Immature natural killer cell (primary cell): ENCODE measurements at regions not wholly inside any gene's neighbourhood (a gene's known extent, or its start where the extent isn't known, plus 50 kb on each side); places are given as distances from the start of the nearest gene placed in this dataset.
A peak's percentile ranks its signal among the peaks of the same experiment; 100 is the strongest.
"Not testable (repeated sequence)": the region's sequence is repeated elsewhere in the genome, so short reads cannot be mapped to it uniquely, and the experiment has no call there.

Experiments
- DNase-seq, 3 donors: peaks; one replicate each; pipeline ENCODE4 v3.0.0; 2022; ENCODE audit warnings: mixed read lengths in 1 of 3
- H3K27ac Mint-ChIP-seq, 6 donors: one replicate each; pipeline ENCODE4 v1.8.0; 2020; ENCODE audit warnings: mixed read lengths in 6 of 6, mild to moderate bottlenecking in 5 of 6, inconsistent platforms in 4 of 6, moderate library complexity in 3 of 6
- H3K27me3 Mint-ChIP-seq, 3 donors: one replicate each; pipeline ENCODE4 v1.8.0; 2020 to 2021; ENCODE audit warnings: low read depth in 3 of 3, mild to moderate bottlenecking in 3 of 3, mixed read lengths in 3 of 3, moderate library complexity in 3 of 3, inconsistent platforms in 1 of 3
- H3K36me3 Mint-ChIP-seq, 3 donors: one replicate each; pipeline ENCODE4 v1.8.0; 2020; ENCODE audit warnings: mixed read lengths in 3 of 3, inconsistent platforms in 2 of 3, mild to moderate bottlenecking in 2 of 3
- H3K4me1 Mint-ChIP-seq, 2 donors: one replicate each; pipeline ENCODE4 v1.8.0; 2020; ENCODE audit warnings: inconsistent platforms in 2 of 2, mild to moderate bottlenecking in 2 of 2, mixed read lengths in 2 of 2, moderate library complexity in 1 of 2
- H3K4me3 Mint-ChIP-seq, 5 donors: one replicate each; pipeline ENCODE4 v1.8.0; 2020; ENCODE audit warnings: mild to moderate bottlenecking in 5 of 5, mixed read lengths in 5 of 5, inconsistent platforms in 3 of 5, moderate library complexity in 3 of 5
- H3K9me3 Mint-ChIP-seq, 6 donors: one replicate each; pipeline ENCODE4 v1.8.0; 2020; ENCODE audit warnings: mild to moderate bottlenecking in 6 of 6, mixed read lengths in 6 of 6, inconsistent platforms in 4 of 6, moderate library complexity in 3 of 6

DNA sequence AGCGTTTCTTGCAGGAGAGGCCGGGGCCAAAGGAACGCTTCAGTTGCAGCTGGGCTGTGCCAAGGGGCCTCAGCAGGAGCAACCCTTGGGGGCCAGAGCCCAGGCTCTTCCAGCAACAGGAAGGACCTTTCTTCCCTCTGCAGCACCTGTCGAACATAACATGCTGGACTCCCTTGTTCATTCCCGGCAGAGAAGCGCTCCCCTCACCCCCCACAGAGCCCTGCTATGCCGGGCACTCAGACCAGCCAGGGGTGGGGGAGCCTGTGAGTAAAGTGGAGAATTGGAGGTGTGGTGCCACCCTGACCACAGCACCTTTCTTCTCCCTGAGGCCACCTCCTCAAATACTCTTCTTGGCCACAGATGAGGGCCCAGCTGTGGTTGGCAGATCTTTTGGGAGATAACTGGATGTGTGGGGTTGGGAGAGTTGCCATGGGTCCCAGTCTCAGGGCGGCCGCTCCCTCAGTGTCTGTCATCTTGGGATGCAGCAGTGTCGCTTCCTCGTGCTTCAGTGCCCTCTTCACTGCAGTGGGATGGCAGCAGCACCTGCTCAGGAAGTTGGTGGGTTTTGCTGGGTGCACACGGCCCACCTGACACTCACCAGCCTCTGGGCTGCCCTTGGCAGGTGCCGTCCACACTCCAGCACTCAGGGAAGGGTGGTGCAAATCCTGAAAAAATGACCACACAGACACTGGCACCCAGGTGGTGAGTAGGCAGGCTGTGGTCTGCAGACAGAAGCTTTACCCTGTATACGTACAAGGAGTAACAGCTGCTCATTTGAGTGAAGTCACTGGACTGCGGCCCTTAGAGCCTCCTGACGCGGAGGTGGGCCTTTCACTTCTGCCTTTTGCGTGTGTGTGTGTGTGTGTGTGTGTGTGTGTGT lies 67.5 kb downstream of the NPIPB11 start:
- H3K27me3 Mint-ChIP-seq, H3K9me3 Mint-ChIP-seq: not testable (repeated sequence)
- Mint-ChIP-seq H3K4me3 (peak overlapping the region in 1 of 5 donors; percentile 60), H3K36me3 (peaks cover 10 to 13% (median 13%) of the 10 kb centered on the region in 3 donors), H3K4me1 (peaks cover 14 to 20% of the 10 kb centered on the region in 2 donors), H3K27ac (peak overlapping the region in 5 of 6 donors; percentile 55 to 83 (median 72))
- peak; percentile 20 to 22 (median 22) for DNase-seq

DNA sequence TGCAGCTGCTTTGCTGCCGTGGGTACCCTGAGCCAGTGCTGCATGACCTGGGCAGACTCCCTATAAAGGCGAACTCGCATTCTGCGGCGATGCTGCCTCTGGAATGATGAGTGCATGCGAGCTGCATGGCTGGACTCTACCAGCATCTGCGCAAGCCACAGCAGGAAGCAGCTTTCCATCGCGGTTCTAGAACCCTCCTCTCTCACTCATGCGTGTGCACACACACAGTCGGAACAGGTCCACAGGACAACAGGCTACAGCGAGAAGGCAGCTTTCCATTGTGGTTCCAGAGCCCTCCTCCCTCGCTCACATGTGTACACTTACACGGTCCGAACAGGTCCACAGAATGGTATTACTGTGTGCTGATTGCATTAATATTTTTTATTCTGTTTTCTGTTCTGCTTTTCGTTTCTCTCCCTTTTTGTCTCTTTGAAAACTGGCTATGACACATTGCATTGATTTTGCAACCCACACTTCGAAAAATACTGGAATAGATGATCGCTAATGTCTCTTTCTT lies 69.1 kb downstream of the NPIPB11 start:
- H3K36me3 Mint-ChIP-seq, H3K4me3 Mint-ChIP-seq, H3K9me3 Mint-ChIP-seq, H3K27me3 Mint-ChIP-seq, DNase-seq: not testable (repeated sequence)
- H3K27ac Mint-ChIP-seq: peak overlapping the region in 1 of 6 donors; percentile 29
- H3K4me1 Mint-ChIP-seq: peaks cover 14 to 20% of the 10 kb centered on the region in 2 donors

DNA sequence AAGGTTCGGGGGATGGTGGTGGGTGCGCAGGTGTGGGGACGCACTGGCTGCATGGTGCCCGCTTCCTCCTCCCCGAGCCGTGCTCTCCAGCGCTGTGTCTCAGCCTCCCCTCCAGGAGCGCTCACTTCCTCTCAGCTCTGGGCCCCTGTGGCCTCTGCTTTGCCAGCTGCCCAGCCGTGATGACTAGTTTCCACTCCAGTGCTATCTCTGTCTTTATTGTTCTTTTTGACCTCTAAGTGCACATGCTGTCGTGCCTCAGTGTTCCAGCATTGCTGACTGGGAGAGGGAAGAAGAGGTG lies 71.0 kb downstream of the NPIPB11 start:
- not testable (repeated sequence) for H3K27me3 Mint-ChIP-seq, H3K4me3 Mint-ChIP-seq, DNase-seq, H3K36me3 Mint-ChIP-seq, H3K9me3 Mint-ChIP-seq
- peak overlapping the region; percentile 25 to 79 (median 74) for H3K27ac Mint-ChIP-seq
- H3K4me1 Mint-ChIP-seq: peaks cover 12 to 20% of the 10 kb centered on the region in 2 donors

DNA sequence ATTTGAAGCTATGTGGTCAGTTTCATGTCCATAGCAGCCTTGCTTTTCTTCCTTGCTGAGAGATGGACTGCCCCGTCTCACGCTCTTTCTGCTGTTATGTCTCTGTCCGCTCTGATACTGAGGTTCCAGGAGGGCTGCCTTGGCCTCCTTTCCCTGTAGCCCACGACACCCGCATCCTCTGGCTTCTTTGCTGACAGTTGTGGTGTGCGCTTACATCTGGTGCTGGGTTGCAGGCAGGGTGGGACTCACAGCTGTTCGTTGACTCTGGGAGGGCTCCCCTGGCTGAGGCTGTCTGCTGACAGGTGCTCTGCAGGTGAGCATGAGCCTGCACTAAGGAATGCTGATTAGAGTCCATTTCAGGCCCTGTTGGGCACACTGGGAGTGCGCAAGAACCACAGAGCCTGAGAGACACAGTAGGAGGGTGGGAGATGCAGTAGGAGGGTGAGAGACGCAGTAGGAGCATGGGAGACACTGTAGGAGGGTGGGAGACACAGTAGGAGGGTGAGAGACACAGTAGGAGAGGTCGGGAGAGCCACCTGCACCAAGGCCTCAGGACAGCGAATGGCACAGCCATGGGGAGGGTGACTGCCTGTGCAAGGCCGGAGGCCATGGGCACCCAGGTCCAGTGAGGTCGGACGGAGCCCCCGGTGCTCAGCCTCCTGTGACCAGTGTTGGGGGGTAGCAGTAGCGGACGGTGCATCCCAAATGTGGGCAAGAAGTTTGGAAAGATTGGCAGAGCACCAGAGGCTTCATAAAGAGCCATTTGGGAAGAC lies 71.5 kb downstream of the NPIPB11 start:
- DNase-seq, H3K27me3 Mint-ChIP-seq, H3K9me3 Mint-ChIP-seq, H3K36me3 Mint-ChIP-seq: not testable (repeated sequence)
- Mint-ChIP-seq H3K4me1 (peaks cover 12 to 20% of the 10 kb centered on the region in 2 donors), H3K27ac (peak overlapping the region in 4 of 6 donors; percentile 71 to 86 (median 78)), H3K4me3 (peak overlapping the region in 1 of 5 donors; percentile 8)

DNA sequence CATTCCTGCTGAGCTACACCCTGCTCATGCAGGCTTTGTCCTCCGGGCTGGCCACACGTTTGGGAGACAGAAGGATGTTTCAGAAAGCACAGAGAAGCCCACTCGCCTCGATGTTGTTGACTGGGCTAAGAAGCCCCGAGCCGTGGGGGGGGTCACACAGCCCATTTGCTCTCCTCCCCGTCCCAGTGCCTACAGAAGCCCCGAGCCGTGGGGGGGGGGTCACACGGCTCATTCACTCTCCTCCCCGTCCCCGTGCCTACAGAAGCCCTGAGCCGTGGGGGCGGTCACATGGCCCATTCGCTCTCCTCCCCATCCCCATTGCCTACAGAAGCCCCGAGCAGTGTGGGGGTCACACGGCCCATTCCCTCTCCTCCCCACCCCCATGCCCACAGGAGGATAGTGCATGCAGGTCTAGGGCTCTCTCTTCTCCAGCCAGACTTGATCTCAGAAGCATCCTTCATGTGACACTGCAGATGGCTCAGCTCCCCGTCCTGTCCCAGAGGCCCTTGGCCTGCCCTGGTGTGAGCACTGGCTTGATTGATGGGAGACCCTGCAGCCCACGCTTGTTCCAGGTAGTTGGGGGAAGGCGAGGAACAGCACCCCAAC lies 72.9 kb downstream of the NPIPB11 start:
- not testable (repeated sequence) for H3K27me3 Mint-ChIP-seq, DNase-seq, H3K27ac Mint-ChIP-seq, H3K4me1 Mint-ChIP-seq, H3K4me3 Mint-ChIP-seq, H3K9me3 Mint-ChIP-seq, H3K36me3 Mint-ChIP-seq

GRCh38 chr16:29330623-29331022 lies 75.9 kb downstream of the NPIPB11 start:
- H3K27ac Mint-ChIP-seq, H3K27me3 Mint-ChIP-seq, H3K9me3 Mint-ChIP-seq, H3K4me1 Mint-ChIP-seq, H3K36me3 Mint-ChIP-seq, DNase-seq, H3K4me3 Mint-ChIP-seq: not testable (repeated sequence)

- not testable (repeated sequence) for H3K27ac Mint-ChIP-seq
Observed at GRCh38 chr16:29328528-29328927, 78.0 kb downstream of the NPIPB11 start.

DNA sequence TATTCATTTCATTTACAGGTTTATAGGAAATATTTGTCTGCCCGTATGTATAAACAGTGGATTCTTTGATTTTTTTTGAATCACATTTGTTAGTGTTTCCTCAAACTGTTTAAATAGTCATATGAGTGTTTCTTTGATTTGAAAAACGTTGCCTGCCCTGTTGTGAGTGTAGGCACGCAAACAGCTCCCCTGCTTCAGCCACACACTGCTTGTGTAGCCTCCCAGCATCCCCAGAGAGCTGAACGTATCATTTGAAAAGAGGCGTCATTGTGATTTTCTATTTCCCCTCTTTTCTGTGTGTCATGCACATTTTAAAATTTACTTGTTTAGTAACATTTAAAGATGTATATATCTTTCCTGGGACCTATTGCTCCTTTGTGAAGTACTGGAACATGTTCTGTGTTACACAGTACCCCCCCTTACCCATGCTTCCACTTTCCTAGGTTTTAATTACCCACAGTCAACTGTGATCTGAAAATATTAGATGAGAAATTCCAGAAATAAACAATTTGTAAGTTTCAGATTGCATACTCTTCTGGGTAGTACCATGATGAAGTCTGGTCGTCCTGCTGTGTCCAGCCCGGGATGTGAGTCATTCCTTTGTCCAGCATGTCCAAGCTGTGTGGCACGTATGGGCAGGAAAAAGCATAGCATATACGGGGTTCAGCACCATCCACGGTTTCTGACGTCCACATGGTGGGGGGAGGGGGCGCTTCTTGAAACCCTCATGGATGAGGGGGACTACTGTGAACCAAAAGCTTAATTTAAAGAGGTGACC lies 78.7 kb downstream of the NPIPB11 start:
- not testable (repeated sequence) for H3K27me3 Mint-ChIP-seq, H3K4me1 Mint-ChIP-seq, DNase-seq, H3K4me3 Mint-ChIP-seq, H3K9me3 Mint-ChIP-seq
- Mint-ChIP-seq H3K36me3 (peaks cover 3 to 15% (median 9%) of the 10 kb centered on the region in 3 donors), H3K27ac (peak overlapping the region in 2 of 6 donors; percentile 34 to 48)

More at GRCh38 chr16:29328528-29328927, 78.0 kb downstream of the NPIPB11 start:
- not testable (repeated sequence) for DNase-seq, H3K36me3 Mint-ChIP-seq, H3K9me3 Mint-ChIP-seq, H3K4me1 Mint-ChIP-seq, H3K4me3 Mint-ChIP-seq, H3K27me3 Mint-ChIP-seq

- not testable (repeated sequence) for H3K4me1 Mint-ChIP-seq, H3K27ac Mint-ChIP-seq, DNase-seq, H3K9me3 Mint-ChIP-seq, H3K27me3 Mint-ChIP-seq, H3K4me3 Mint-ChIP-seq
- peaks cover 3 to 15% (median 9%) of the 10 kb centered on the region in 3 donors for H3K36me3 Mint-ChIP-seq
Observed at GRCh38 chr16:29326164-29327125, 80.1 kb downstream of the NPIPB11 start.

DNA sequence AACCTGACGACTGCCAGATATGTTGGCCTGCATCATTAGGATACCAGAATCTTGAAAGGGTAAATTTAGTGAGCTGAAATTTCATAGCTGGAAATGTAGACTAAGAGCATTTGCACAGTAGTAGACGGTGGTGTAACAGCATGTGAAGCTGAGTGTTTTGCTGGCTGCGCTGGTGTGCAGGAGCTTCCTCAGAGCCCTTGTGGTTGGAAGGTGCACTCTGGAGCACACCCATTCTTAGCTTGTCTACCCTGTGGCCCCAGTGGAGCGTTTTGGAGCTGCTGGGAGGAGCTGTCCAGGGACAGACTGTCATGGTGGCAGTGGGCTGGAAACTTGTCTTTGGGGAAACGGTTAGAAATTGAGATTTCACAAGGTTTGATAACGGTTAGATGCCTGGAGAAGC lies 82.8 kb downstream of the NPIPB11 start:
- not testable (repeated sequence) for H3K4me3 Mint-ChIP-seq, H3K4me1 Mint-ChIP-seq, H3K9me3 Mint-ChIP-seq, DNase-seq, H3K27me3 Mint-ChIP-seq
- Mint-ChIP-seq H3K36me3 (peaks cover 0 to 11% (median 10%) of the 10 kb centered on the region in 3 donors), H3K27ac (peak overlapping the region in 3 of 6 donors; percentile 2 to 64 (median 40))

- Mint-ChIP-seq H3K9me3 (no peaks in the 10 kb centered on the region), H3K27ac (no peak overlapping the region), H3K36me3 (peaks cover 0 to 10% (median 7%) of the 10 kb centered on the region in 3 donors), H3K4me3 (no peak overlapping the region), H3K27me3 (peaks cover 0 to 2% (median 2%) of the 10 kb centered on the region in 3 donors), H3K4me1 (peaks cover 10 to 11% of the 10 kb centered on the region in 2 donors)
- no peak for DNase-seq
Observed at GRCh38 chr16:29321585-29321984, 84.9 kb downstream of the NPIPB11 start.

DNA sequence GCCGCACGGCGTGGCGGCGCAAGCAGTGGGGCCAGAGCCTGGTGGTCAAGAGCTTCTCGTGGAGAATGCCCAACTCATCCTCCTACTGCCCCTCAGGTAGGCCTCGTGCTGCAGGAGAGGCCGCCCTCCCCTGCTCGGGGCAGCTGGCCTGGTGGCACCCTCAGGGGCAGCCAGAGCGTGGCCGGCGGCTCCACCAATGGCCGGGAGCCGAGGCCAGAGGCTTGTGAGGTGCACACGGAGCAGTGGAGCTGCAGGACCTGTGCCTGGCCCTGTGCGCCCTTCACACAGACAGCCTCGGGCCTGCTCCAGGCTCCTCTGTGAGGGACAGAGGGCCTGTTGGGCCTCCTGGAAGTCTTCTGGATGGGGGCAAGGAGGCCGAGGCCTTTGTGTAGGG lies 85.5 kb downstream of the NPIPB11 start:
- Mint-ChIP-seq H3K4me3 (no peak overlapping the region), H3K27me3 (peaks cover 0 to 2% (median 2%) of the 10 kb centered on the region in 3 donors), H3K36me3 (peaks cover 0 to 10% (median 7%) of the 10 kb centered on the region in 3 donors), H3K9me3 (no peaks in the 10 kb centered on the region), H3K27ac (no peak overlapping the region), H3K4me1 (peaks cover 10 to 11% of the 10 kb centered on the region in 2 donors)
- no peak for DNase-seq
